HG03039 (cell line): ENCODE measurements at regions not wholly inside any gene's neighbourhood (a gene's known extent, or its start where the extent isn't known, plus 50 kb on each side); places are given as distances from the start of the nearest gene placed in this dataset.
"Not testable (repeated sequence)": the region's sequence is repeated elsewhere in the genome, so short reads cannot be mapped to it uniquely, and the experiment has no call there.

Experiments
- ATAC-seq: cut with Tn5 transposase; IDR thresholded peaks from one replicate; pipeline ENCODE4 v1.9.1; 2021; ENCODE audit warnings: mild to moderate bottlenecking, moderate library complexity; ENCODE audit not compliant: unreplicated experiment

DNA sequence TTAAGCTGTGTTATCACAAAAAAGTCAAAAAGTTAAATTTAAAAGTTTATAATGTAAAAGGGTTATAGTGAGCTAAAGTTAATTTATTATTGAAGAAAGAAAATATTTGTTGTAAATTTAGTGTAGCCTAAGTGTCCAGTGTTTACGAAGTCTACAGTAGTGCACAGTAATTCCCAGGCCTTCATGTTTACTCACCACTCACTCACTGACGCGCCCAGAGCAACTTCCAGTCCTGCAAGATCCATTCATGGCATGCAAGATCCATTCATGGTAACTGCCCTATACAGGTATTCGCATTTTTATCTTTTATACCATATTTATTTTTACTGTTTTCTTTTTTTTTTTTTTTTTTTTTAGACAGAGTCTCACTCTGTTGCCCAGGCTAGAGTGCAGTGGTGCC is 69.5 kb downstream of the TPRA1 start:
- ATAC-seq = no peak

DNA sequence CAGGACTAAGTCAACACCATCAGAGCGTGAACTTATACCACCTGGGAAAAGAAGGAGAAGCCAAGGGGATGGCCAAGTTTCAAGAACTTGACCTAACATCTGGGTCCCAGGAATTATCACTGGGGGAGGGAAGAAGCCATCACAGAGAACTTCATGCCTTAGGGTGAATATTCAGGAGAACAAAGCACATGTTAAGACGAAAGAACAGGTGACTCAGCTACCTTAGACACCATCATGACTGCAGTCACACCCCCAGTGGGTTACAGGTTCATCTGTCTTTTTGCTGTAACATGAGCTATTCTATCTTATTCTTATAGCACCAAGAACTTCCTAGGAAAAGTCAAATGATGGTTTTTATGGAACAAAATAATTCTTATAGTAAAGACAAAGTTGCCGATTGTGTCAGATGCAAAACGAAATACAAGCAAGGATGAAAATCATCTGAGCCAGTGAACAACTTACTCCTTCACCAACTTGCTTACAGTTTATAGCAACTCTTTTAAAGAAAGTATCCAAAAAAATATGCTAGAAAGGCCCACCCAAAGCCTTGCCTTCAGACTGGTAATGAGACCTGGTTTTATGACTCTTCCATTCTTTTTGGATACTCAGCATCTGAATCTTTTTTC is 72.0 kb downstream of the TPRA1 start:
- ATAC-seq = no peak

DNA sequence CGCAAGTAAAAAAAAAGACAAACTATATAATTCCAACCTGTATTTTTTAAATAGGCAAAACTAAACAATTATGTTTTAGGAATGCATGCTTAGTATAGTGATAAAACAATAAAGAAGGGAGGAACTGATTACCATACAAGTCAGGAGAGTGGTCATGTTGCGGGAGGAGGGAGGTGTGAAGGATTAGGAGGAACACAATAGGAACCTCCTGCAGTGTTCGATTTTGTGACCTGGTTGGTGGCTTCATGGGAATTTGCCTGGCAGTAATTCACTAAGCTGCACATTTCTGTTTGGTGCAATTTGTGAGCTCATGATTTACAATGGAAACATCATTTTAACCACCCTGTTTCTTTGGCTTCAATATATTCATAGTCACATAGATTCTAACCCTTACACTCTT is 78.3 kb downstream of the TPRA1 start:
- ATAC-seq = no peak

DNA sequence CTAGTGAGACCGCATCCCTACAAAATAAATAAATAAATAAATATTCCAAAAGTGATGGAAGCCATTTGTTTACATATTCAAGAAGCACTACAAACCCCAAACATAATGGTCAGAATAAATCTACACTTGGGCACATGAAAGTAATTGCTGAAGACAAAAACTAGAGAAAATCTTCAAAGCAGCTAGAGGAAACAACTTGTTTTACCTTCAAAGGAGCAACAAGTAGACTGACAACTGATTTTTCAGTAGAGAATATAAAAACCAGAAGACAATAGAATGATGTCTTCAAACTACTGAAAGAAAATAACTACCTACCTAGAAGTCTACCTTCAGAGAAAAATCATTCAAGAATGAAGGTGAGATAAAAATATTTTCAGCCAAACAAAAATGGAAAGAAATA is 89.4 kb downstream of the TPRA1 start:
- no peak for ATAC-seq

- ATAC-seq = no peak
Measured at GRCh38 chr3:127497676-127498075, 92.9 kb downstream of the TPRA1 start.

DNA sequence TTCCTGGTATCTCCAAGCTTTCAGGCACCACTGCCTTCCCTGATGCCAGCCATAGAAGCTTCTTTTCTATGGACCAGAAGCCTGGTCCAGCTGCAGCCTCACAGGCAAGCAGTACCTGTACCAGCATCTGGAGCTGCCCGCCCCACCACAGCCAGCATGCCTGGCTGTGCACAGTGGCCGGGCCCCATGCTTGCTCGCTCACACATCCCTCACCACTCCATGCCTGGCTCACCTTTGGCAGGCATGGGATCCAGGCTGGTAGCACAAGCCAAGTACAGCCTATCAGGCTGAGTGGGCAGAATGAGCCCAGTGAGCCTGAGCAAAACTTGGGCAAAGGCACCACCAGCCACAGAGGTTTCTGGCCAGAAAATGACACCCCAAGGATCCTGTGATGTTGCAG is 93.4 kb downstream of the TPRA1 start:
- no peak for ATAC-seq

- no peak for ATAC-seq
Measured at GRCh38 chr3:127495821-127496655, 94.5 kb downstream of the TPRA1 start.

- no peak for ATAC-seq
Measured at GRCh38 chr3:127493924-127494646, 96.4 kb downstream of the TPRA1 start.

DNA sequence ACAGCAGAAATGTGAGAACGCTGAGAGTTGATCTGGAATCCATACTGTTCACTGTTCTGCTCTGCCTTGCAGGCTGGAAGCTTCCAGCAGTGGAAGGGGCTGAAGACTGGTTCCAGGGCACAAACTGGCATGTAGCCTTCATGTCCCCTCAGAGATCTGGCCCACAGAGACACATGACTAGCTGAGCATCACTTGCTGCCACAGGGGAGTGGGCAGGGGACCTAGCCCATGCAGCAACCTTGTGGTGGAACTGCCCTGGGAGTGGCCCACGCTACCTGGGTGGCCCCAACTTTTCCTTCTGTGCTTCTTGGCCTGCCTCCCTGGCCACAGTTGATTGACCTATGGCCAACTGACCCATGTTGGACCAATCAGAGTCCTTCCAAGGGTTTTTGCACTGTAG is 98.1 kb downstream of the TPRA1 start:
- no peak for ATAC-seq

DNA sequence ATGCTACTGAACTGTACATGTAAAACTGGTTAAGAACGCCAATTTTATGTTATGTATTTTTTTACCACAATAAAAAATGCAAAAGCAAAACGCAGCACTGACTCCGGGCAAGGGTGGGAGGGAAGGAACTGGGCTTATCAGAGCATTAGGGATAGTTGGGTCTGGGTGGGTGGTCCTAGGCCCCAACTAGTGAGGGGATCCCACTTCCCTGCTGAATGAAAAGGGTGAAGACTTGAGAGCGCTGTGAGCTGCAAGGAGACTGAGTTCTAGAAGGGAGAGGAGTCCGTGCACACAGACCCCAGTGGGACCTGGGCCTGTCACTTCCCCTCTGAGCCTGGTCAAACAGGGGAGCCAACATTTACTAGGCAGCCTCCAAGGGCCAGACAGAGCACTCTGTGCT is 98.6 kb downstream of the TPRA1 start:
- ATAC-seq = no peak

GRCh38 chr3:127491323-127491722 is 99.2 kb downstream of the TPRA1 start:
- ATAC-seq = no peak

DNA sequence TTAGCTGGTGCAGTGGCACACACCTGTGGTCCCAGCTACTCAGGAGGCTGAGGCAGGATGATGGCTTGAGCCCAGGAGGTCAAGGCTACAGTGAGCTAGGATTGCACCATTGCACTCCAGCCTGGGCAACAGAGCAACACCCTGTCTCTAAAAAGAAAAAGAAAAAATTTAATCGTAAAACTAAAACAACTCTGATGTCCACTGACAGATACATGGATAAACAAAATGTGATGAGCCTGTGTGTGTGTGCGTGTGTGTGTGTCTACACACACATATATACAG is 99.6 kb downstream of the TPRA1 start:
- not testable (repeated sequence) for ATAC-seq

DNA sequence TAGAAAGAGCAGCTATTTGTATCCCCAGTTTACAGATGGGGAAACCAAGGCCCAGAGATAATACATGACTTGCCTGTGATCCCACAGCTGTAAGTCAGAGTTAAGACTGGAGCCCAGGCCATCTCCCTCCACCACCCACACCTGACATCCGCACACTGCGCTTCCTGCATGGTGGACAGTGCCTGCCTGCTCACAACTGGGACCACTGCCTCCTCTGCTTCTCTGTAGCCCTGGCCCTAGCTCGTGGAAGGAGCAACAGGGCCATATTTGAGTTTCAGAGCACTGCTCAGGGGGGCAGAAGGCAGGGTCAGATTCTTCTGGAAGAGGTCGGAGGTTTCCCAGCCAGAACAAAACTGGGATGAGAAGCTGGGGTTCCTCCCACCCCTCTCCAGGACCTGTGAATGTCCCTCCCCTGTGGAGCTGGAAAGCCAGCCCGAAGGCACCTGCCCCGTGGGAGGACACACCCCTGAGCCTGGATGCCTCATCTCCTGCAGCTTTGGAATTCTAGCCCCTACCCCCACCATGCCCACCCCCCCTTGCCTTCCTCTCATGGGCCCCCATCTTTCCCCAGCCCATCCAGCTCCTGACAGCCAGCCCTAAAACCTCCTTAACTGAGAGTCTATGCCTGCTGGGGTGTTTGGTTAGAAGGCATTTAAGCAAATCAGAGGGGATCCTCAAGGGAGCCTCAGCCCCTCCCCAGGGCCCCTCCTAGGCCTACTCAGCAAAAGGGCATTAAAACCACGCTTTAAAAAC is 100.1 kb downstream of the TPRA1 start:
- ATAC-seq = no peak

DNA sequence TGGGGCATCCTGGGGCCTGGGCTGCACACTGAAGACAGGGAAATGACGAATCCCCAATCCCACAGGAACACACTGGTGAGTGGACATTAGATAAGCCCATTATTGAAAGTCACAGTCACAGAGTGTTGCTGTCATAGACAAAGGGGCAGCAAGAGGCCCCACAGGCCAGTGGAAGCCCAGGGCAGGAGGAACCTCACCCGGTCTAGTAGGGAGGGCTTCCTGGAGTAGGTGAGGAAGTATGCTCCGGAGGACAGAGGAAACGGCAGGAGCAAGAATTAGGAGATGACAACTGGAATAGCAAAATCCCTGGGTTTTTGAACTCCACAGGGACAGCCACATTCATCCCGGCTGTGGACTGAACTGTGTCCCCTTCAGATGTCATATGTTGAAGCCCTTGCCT is 101.2 kb downstream of the TPRA1 start:
- ATAC-seq = no peak

DNA sequence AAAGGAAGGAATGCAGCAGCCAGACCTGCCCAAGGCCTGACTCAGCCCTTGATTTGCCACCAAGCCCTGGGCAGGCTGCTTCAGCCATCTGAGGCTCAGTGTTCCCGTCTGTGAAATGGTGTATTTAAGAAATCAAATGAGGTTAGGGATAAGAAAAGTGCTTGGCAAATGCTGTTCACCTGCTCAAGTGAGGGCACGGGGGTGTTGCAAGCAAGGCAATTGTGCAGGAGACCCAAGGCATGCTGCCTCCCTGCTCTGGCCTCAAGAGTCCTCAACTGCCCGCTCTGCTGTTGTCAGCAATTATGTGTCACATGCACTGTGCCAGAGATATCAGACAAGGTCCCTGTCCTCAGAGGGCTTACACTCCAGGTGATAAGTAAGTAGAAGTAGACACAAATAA is 101.8 kb downstream of the TPRA1 start:
- ATAC-seq = no peak

DNA sequence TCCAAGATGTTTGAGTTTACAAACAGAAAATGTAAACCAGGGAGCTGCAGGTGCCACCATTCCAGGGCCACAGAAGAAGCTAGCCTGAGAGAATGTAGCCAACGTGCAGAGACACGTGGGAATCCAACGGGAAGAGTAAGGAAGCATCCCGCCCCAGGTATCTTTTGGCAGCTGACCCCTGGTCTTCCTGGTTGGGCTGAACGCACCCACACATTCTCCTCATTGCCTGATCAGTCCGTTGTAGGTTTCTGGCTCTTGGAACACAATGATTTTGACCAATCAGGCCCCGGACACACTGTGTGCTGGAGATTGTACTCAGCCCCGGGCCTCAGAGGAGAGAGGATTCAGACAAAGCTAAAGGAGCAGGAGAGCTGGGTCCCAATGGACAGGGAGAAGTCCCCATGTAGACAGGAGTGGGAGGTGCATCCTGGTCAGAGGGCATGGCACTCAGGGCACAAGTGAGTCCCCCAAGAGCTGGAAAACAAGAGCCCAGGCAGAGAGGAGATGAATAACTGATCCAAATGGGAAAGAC is 102.3 kb downstream of the TPRA1 start:
- no peak for ATAC-seq

DNA sequence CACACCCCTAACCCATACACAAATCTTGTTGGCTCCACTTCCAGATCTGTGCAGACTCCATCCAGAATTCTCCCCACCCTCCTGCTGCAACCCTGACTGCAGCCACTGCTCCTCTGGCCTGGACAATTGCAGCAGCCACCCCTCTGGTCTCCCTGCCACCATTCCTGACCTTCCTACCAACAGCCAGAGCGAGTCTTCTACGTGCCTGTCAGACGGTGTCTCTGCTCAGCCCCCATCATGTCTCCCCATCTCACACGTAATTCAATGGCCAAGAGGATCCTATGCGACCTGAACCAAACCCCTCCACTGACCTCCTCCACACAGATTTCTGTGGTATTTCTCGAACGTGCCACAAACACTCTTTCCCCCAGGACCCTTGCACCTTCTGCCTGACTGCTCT is 103.3 kb downstream of the TPRA1 start:
- no peak for ATAC-seq

- no peak for ATAC-seq
Measured at GRCh38 chr3:127486321-127486944, 104.1 kb downstream of the TPRA1 start.

DNA sequence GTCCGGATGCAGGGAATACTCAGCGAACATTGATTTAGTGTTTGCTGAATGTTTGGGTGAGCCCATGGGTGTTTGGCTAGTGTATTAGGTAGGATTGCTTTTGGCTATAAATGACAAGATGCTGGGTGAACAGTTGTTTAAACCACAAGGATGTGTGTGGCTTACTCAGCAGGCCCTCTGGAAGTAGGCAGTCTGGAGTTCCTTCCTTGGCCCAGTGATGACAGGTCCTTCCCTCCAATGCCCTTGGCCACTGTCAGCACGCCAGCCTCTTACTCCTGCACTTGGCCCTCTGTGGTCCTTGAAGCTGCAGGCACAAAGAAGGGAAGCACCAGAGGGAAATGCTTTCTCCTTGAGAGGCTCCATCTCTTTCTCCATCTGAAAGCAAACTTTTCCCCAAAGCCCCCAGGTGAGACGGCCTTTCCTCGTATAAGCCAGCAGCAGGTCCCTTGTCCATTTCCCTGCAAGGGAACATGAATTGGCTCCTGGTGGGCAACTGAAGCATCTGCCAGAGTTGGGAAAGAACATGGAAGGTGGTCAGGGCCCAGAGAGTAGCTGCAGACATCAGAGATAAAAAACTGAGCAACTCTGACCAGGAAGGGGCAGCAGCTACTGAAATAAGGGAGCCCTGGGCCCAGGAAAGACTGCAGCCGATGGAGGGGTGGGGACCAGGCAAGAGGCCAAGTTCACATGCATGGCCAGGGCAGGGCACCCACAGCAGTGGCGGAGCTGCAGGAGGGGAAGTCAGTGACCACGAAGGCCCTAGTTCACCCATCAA is 105.0 kb downstream of the TPRA1 start:
- no peak for ATAC-seq
